ENCODE measurements at regions not wholly inside any gene's neighbourhood (a gene's known extent, or its start where the extent isn't known, plus 50 kb on each side); places are given as distances from the start of the nearest gene placed in this dataset.
A peak's percentile ranks its signal among the peaks of the same experiment; 100 is the strongest.

- H3K27ac ChIP-seq (ENCODE audit: control insufficient read depth, insufficient read depth, low read length), result no peak overlapping the region
- H3K79me2 ChIP-seq (ENCODE audit: control insufficient read depth, insufficient read depth, low read length), result no peaks in the 10 kb centered on the region
- dilution Hi-C loops (cut with MboI; ENCODE audit: extremely low pct_ligation_motif_present, low sequenced_read_pairs), result no loop called here
- no peaks in the 10 kb centered on the region for H3K9me3 ChIP-seq (ENCODE audit: control insufficient read depth, low read depth, low read length)
- H3K4me2 ChIP-seq (ENCODE audit: control insufficient read depth, extremely low read depth, insufficient read depth, low read depth, low read length), result peak overlapping the region; percentile 64
- no peaks in the 10 kb centered on the region for H3K9me1 ChIP-seq (ENCODE audit: control insufficient read depth, extremely low read depth, insufficient read depth, low read length)
- no peak for TF ChIP-seq EZH2 (IDR thresholded peaks at IDR 0.05; ENCODE audit: low read length)
- no peak for TF ChIP-seq CTCF (optimal IDR thresholded peaks at IDR 0.05 in 1 of 3, IDR thresholded peaks at IDR 0.05 in 1 of 3, conservative IDR thresholded peaks at IDR 0.05 in 1 of 3; ENCODE audit: extremely low read depth in 1 of 3, insufficient read depth in 2 of 3, low read length in 3 of 3)
- no peak for FAIRE-seq
- no peaks in the 10 kb centered on the region for H4K20me1 ChIP-seq (ENCODE audit: control insufficient read depth, extremely low read depth, insufficient read depth, low read length)
- peak overlapping the region; percentile 45 for H2AFZ ChIP-seq (ENCODE audit: control insufficient read depth, low read length)
- H3K27me3 ChIP-seq (ENCODE audit: control insufficient read depth, extremely low read depth, insufficient read depth, low read length), result peaks cover 14% of the 10 kb centered on the region
- H3K9ac ChIP-seq (ENCODE audit: control insufficient read depth, extremely low read depth, insufficient read depth, low read length), result no peak overlapping the region
- no peaks in the 10 kb centered on the region for H3K4me1 ChIP-seq (ENCODE audit: control insufficient read depth, extremely low read depth, insufficient read depth, low read length)
- no peak for DNase-seq (ENCODE audit: low read depth, low spot score)
- no peaks in the 10 kb centered on the region for H3K36me3 ChIP-seq (ENCODE audit: control insufficient read depth in 2 of 2, extremely low read depth in 1 of 2, insufficient read depth in 2 of 2, low read length in 2 of 2)
- H3K4me3 ChIP-seq (ENCODE audit: control insufficient read depth in 2 of 3, extremely low read depth in 1 of 3, insufficient read depth in 2 of 3, low read depth in 1 of 3, low read length in 3 of 3), result peak overlapping the region in 2 of 3 experiments; percentile 16 to 42
These were observed 396.7 kb upstream of the OR4E1 start for GRCh38 chr14:22070119-22070982.

GRCh38 chr14:22065347-22065746 lies 391.7 kb upstream of the OR4E1 start:
- Histone ChIP-seq H3K9me1 (ENCODE audit: control insufficient read depth, extremely low read depth, insufficient read depth, low read length) (no peaks in the 10 kb centered on the region), H3K36me3 (ENCODE audit: control insufficient read depth in 2 of 2, extremely low read depth in 1 of 2, insufficient read depth in 2 of 2, low read length in 2 of 2) (no peaks in the 10 kb centered on the region), H3K4me3 (ENCODE audit: control insufficient read depth in 2 of 3, extremely low read depth in 1 of 3, insufficient read depth in 2 of 3, low read depth in 1 of 3, low read length in 3 of 3) (no peak overlapping the region), H3K79me2 (ENCODE audit: control insufficient read depth, insufficient read depth, low read length) (no peaks in the 10 kb centered on the region), H3K4me1 (ENCODE audit: control insufficient read depth, extremely low read depth, insufficient read depth, low read length) (no peaks in the 10 kb centered on the region), H3K9me3 (ENCODE audit: control insufficient read depth, low read depth, low read length) (no peaks in the 10 kb centered on the region), H3K27ac (ENCODE audit: control insufficient read depth, insufficient read depth, low read length) (no peak overlapping the region), H3K4me2 (ENCODE audit: control insufficient read depth, extremely low read depth, insufficient read depth, low read depth, low read length) (no peak overlapping the region), H3K27me3 (ENCODE audit: control insufficient read depth, extremely low read depth, insufficient read depth, low read length) (peaks cover 2% of the 10 kb centered on the region), H3K9ac (ENCODE audit: control insufficient read depth, extremely low read depth, insufficient read depth, low read length) (no peak overlapping the region), H4K20me1 (ENCODE audit: control insufficient read depth, extremely low read depth, insufficient read depth, low read length) (no peaks in the 10 kb centered on the region), H2AFZ (ENCODE audit: control insufficient read depth, low read length) (no peak overlapping the region)
- TF ChIP-seq EZH2 (IDR thresholded peaks at IDR 0.05; ENCODE audit: low read length) (no peak), CTCF (optimal IDR thresholded peaks at IDR 0.05 in 1 of 3, IDR thresholded peaks at IDR 0.05 in 1 of 3, conservative IDR thresholded peaks at IDR 0.05 in 1 of 3; ENCODE audit: extremely low read depth in 1 of 3, insufficient read depth in 2 of 3, low read length in 3 of 3) (no peak)
- dilution Hi-C loops (cut with MboI; ENCODE audit: extremely low pct_ligation_motif_present, low sequenced_read_pairs), result no loop called here
- DNase-seq (ENCODE audit: low read depth, low spot score) (no peak), FAIRE-seq (no peak)
